ENCODE measurements at regions not wholly inside any gene's neighbourhood (a gene's known extent, or its start where the extent isn't known, plus 50 kb on each side); places are given as distances from the start of the nearest gene placed in this dataset.
"Not testable (repeated sequence)": the region's sequence is repeated elsewhere in the genome, so short reads cannot be mapped to it uniquely, and the experiment has no call there.

GRCh38 chr1:72428276-72428675 lies 145.9 kb upstream of the NEGR1 start:
- TF ChIP-seq EZH2 (IDR thresholded peaks at IDR 0.05; ENCODE audit: borderline replicate concordance, insufficient read depth, low read length, poor library complexity, severe bottlenecking); POLR2AphosphoS5 (IDR thresholded peaks at IDR 0.05): not testable (repeated sequence)
